ENCODE measurements at regions not wholly inside any gene's neighbourhood (a gene's known extent, or its start where the extent isn't known, plus 50 kb on each side); places are given as distances from the start of the nearest gene placed in this dataset.

- no peaks in the 10 kb centered on the region for H3K27me3 ChIP-seq (replicated peaks in 1 of 4; ENCODE audit: control extremely low read depth in 1 of 4, control insufficient read depth in 3 of 4, insufficient read depth in 4 of 4, low read length in 3 of 4)
- POLR2A ChIA-PET: no interaction called here
- no peak overlapping the region for H3K9ac ChIP-seq (ENCODE audit: low read length)
- intact Hi-C loops (cut with micrococcal nuclease): loop anchor here (5.0 kb wide), 2 partner anchors 37 to 38 kb away; no protein-coding TSS in a partner anchor
- TF ChIP-seq CTCF (IDR thresholded peaks at IDR 0.05): no peak
- TF ChIP-seq EZH2 (IDR thresholded peaks at IDR 0.05; ENCODE audit: borderline replicate concordance, insufficient read depth, low read depth, low read length, poor library complexity, severe bottlenecking): no peak
- H3K4me1 Mint-ChIP-seq: peaks cover 32% of the 10 kb centered on the region
- H3K9me3 Mint-ChIP-seq (ENCODE audit: insufficient read depth): no peaks in the 10 kb centered on the region
- no peaks in the 10 kb centered on the region for H3K79me2 ChIP-seq (ENCODE audit: control insufficient read depth, insufficient read depth, low read length)
- WGBS (ENCODE audit: insufficient coverage): no CpG with 5 or more reads among the region's 2 CpGs
- H3K4me3 ChIP-seq (ENCODE audit: control extremely low read depth in 1 of 5, extremely low read depth in 1 of 5, insufficient read depth in 1 of 5, low read depth in 2 of 5, low read length in 4 of 5): no peak overlapping the region
- no peaks in the 10 kb centered on the region for H3K9me3 ChIP-seq (ENCODE audit: control extremely low read depth in 1 of 3, control insufficient read depth in 2 of 3, insufficient read depth in 1 of 3, low read length in 2 of 3)
- no peak overlapping the region for H2AFZ ChIP-seq (ENCODE audit: insufficient read depth, low read depth, low read length, poor library complexity, severe bottlenecking)
- H3K27me3 Mint-ChIP-seq: no peaks in the 10 kb centered on the region
- H3K4me2 ChIP-seq (replicated peaks; ENCODE audit: low read depth, low read length, poor library complexity, severe bottlenecking): no peak overlapping the region
- ATAC-seq (ENCODE audit: low read depth) (no peak), DNase-seq (no peak)
- H3K4me3 Mint-ChIP-seq: no peak overlapping the region
- CTCF ChIA-PET: interaction anchor here (1.0 kb wide), 1 partner anchor 13 kb away, joined by 3 read pairs; no protein-coding TSS in a partner anchor
- no peak overlapping the region for H3K27ac Mint-ChIP-seq
- H3K4me1 ChIP-seq (ENCODE audit: control insufficient read depth in 2 of 2, insufficient read depth in 2 of 2, low read length in 2 of 2): peaks cover 17 to 19% of the 10 kb centered on the region in 2 donors
- H4K20me1 ChIP-seq (ENCODE audit: control insufficient read depth, insufficient read depth, low read length, poor library complexity, severe bottlenecking): no peaks in the 10 kb centered on the region
- no peak overlapping the region for H3K27ac ChIP-seq (ENCODE audit: low read length in 2 of 2)
- H3K36me3 ChIP-seq (replicated peaks in 1 of 2; ENCODE audit: control extremely low read depth in 1 of 2, control insufficient read depth in 1 of 2, extremely low read depth in 1 of 2, insufficient read depth in 2 of 2, low read length in 1 of 2): no peaks in the 10 kb centered on the region
Measured at GRCh38 chr4:78694457-78694787, 81.7 kb upstream of the BMP2K start.

- WGBS (ENCODE audit: insufficient coverage): no CpG with 5 or more reads among the region's 1 CpG
- H3K4me3 Mint-ChIP-seq: no peak overlapping the region
- no peaks in the 10 kb centered on the region for H3K27me3 Mint-ChIP-seq
- no peak for ATAC-seq (ENCODE audit: low read depth)
- no peaks in the 10 kb centered on the region for H4K20me1 ChIP-seq (ENCODE audit: control insufficient read depth, insufficient read depth, low read length, poor library complexity, severe bottlenecking)
- intact Hi-C loops (cut with micrococcal nuclease): no loop called here
- no peak overlapping the region for H3K27ac Mint-ChIP-seq
- H3K4me1 Mint-ChIP-seq: peaks cover 25% of the 10 kb centered on the region
- ChIA-PET POLR2A (interaction anchor here (0.5 kb wide), 1 partner anchor 47 kb away, joined by 3 read pairs; no protein-coding TSS in a partner anchor), CTCF (interaction anchor here (0.6 to 1.1 kb wide), 2 partner anchors 25 to 46 kb away, joined by 3 read pairs; no protein-coding TSS in a partner anchor)
- H3K27me3 ChIP-seq (replicated peaks in 1 of 4; ENCODE audit: control extremely low read depth in 1 of 4, control insufficient read depth in 3 of 4, insufficient read depth in 4 of 4, low read length in 3 of 4): no peaks in the 10 kb centered on the region
- no peaks in the 10 kb centered on the region for H3K9me3 Mint-ChIP-seq (ENCODE audit: insufficient read depth)
- no peak overlapping the region for H3K27ac ChIP-seq (ENCODE audit: low read length in 2 of 2)
- H3K9me3 ChIP-seq (ENCODE audit: control extremely low read depth in 1 of 3, control insufficient read depth in 2 of 3, insufficient read depth in 1 of 3, low read length in 2 of 3): no peaks in the 10 kb centered on the region
- H3K9ac ChIP-seq (ENCODE audit: low read length): no peak overlapping the region
- H3K4me2 ChIP-seq (replicated peaks; ENCODE audit: low read depth, low read length, poor library complexity, severe bottlenecking): no peak overlapping the region
- peaks cover 15 to 16% of the 10 kb centered on the region in 2 donors for H3K4me1 ChIP-seq (ENCODE audit: control insufficient read depth in 2 of 2, insufficient read depth in 2 of 2, low read length in 2 of 2)
- H3K4me3 ChIP-seq (ENCODE audit: control extremely low read depth in 1 of 5, extremely low read depth in 1 of 5, insufficient read depth in 1 of 5, low read depth in 2 of 5, low read length in 4 of 5): no peak overlapping the region
- H2AFZ ChIP-seq (ENCODE audit: insufficient read depth, low read depth, low read length, poor library complexity, severe bottlenecking): no peak overlapping the region
- TF ChIP-seq EZH2 (IDR thresholded peaks at IDR 0.05; ENCODE audit: borderline replicate concordance, insufficient read depth, low read depth, low read length, poor library complexity, severe bottlenecking): no peak
- no peak for TF ChIP-seq CTCF (IDR thresholded peaks at IDR 0.05)
- no peaks in the 10 kb centered on the region for H3K79me2 ChIP-seq (ENCODE audit: control insufficient read depth, insufficient read depth, low read length)
- H3K36me3 ChIP-seq (replicated peaks in 1 of 2; ENCODE audit: control extremely low read depth in 1 of 2, control insufficient read depth in 1 of 2, extremely low read depth in 1 of 2, insufficient read depth in 2 of 2, low read length in 1 of 2): no peaks in the 10 kb centered on the region
- DNase-seq: no peak
Measured at GRCh38 chr4:78695910-78696309, 80.2 kb upstream of the BMP2K start.

All from B cell (primary cell).